Left lung (tissue), 4 donors: ENCODE measurements at regions not wholly inside any gene's neighbourhood (a gene's known extent, or its start where the extent isn't known, plus 50 kb on each side); places are given as distances from the start of the nearest gene placed in this dataset.

Experiments
- ATAC-seq: fragments of 200-7000 bp; cut with Tn5 transposase; one replicate; pipeline ENCODE4 v1.9.1; 2020; ENCODE audit warnings: moderate library complexity
- DNase-seq, 4 donors: peaks; one replicate each; pipeline ENCODE4 v3.0.0-alpha.2; 2013 to 2020
- H3K27ac ChIP-seq, 2 donors: fragments of 200-600 bp; sonication (generic) in 1 of 2; one replicate each; pipeline versions ENCODE4 v1.5.0 to v1.8.0; 2020 to 2021
- H3K27me3 ChIP-seq, 2 donors: fragments of 200-600 bp; sonication (generic) in 1 of 2; one replicate each; pipeline versions ENCODE4 v1.5.0 to v1.8.0; 2020 to 2021
- H3K36me3 ChIP-seq, 2 donors: fragments of 200-600 bp; sonication (generic) in 1 of 2; one replicate each; pipeline versions ENCODE4 v1.5.0 to v1.8.0; 2020 to 2021
- H3K4me1 ChIP-seq, 2 donors: fragments of 200-600 bp; one replicate each; pipeline ENCODE4 v1.8.0; 2021
- H3K4me3 ChIP-seq, 2 donors: fragments of 200-600 bp; sonication (generic) in 1 of 2; one replicate each; pipeline versions ENCODE4 v1.5.0 to v1.8.0; 2020 to 2021; ENCODE audit warnings: mild to moderate bottlenecking in 1 of 2
- H3K9me3 ChIP-seq, 2 donors: fragments of 200-600 bp; sonication (generic) in 1 of 2; one replicate each; pipeline versions ENCODE4 v1.5.0 to v1.8.0; 2020 to 2021
- intact Hi-C, 2 donors: fragments of 100-400 bp; cut with DNase I; formaldehyde crosslinking; loops; one replicate each; pipeline versions ENCODE4 v1.11.2 to v1.14.2; 2022
- TF ChIP-seq, protein P1 (sequence below), 2 donors: fragments of 200-600 bp; sonication (generic) in 1 of 2; IDR thresholded peaks; one replicate each; pipeline versions ENCODE4 v1.5.0 to v1.8.0; 2021; ENCODE audit warnings: antibody characterized with exemption in 2 of 2
- donor health status: DM: no; HTN: yes; CAD: no.
- donor health status: DM: no; HTN: no; CAD: no.

DNA sequence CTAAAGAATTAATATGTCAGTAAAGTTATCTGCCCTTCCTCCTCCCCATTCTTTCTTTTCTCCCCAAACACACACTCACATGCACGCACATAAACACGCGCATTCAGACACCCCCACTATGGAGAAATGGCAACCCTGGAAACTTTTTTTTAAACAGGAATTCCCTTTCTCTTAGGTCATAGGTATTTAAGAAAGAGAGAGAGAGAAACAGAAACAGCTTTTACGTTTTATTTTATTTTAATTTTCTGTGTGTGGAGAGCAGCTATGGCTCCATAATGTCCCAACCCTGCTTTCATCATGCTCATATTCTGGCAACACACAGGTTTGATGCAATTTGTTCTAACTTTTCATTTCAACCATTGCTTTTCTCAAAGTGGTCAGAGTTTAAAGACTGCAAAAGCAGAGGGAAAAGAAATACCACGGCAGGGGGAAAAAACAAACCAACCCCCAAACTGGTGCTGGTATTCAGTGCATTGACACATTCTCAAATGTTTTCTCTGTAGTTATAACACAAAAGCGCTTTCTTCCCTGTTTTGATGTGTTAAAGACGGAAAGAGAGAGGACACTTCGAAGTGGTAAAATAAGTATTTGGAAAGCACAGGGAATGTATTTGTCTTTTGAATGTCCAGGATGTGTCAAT lies 126.0 kb upstream of the TMEM161B start:
- Histone ChIP-seq H3K4me1 (no peaks in the 10 kb centered on the region), H3K36me3 (no peaks in the 10 kb centered on the region), H3K27me3 (no peaks in the 10 kb centered on the region), H3K9me3 (no peaks in the 10 kb centered on the region), H3K4me3 (no peak overlapping the region), H3K27ac (no peak overlapping the region)
- TF ChIP-seq, protein P1, sequence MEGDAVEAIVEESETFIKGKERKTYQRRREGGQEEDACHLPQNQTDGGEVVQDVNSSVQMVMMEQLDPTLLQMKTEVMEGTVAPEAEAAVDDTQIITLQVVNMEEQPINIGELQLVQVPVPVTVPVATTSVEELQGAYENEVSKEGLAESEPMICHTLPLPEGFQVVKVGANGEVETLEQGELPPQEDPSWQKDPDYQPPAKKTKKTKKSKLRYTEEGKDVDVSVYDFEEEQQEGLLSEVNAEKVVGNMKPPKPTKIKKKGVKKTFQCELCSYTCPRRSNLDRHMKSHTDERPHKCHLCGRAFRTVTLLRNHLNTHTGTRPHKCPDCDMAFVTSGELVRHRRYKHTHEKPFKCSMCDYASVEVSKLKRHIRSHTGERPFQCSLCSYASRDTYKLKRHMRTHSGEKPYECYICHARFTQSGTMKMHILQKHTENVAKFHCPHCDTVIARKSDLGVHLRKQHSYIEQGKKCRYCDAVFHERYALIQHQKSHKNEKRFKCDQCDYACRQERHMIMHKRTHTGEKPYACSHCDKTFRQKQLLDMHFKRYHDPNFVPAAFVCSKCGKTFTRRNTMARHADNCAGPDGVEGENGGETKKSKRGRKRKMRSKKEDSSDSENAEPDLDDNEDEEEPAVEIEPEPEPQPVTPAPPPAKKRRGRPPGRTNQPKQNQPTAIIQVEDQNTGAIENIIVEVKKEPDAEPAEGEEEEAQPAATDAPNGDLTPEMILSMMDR (IDR thresholded peaks at IDR 0.05) = no peak
- ATAC-seq (no peak), DNase-seq (no peak)
- intact Hi-C loops = no loop called here

DNA sequence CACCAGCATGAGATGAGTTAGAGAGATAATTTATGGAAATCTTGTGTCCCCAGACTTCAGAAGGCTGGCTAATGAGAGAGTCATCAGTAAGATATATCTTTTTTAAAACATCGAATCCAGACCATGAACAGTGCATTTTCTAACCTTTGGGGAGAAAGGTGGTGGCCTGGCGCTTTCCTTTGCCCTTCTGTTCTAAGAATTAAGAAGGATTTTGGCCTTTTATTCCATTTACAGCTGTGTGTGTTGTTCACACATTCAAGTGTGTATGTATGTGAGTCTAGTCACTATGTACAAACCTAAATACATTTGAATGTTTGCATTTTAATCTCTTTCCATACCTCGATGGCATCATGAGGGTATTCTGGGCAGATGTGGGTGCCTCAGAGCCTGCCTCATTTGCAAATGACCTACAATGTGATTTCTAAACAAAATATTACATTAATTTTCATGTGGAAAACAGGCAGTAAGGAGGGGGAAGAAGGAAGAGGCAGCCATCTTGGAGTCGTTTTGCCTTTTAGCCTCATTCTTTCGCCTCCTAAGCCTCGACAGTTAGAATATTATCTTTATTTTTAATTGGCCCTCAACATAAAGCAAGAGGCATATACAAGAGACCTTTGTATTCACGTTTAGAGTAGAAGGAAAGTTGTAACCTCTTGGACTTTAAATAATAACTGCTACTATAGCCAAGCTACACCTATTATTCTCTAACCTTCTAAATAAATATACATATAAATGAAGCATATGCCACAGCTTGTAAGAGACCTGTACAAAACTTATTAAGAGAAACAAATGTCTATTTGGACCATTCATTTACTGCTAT lies 125.3 kb upstream of the TMEM161B start:
- intact Hi-C loops = no loop called here
- Histone ChIP-seq H3K27me3 (no peaks in the 10 kb centered on the region), H3K4me3 (no peak overlapping the region), H3K36me3 (no peaks in the 10 kb centered on the region), H3K4me1 (no peaks in the 10 kb centered on the region), H3K9me3 (no peaks in the 10 kb centered on the region), H3K27ac (no peak overlapping the region)
- DNase-seq (no peak), ATAC-seq (no peak)
- TF ChIP-seq, protein P1 (IDR thresholded peaks at IDR 0.05) = no peak

DNA sequence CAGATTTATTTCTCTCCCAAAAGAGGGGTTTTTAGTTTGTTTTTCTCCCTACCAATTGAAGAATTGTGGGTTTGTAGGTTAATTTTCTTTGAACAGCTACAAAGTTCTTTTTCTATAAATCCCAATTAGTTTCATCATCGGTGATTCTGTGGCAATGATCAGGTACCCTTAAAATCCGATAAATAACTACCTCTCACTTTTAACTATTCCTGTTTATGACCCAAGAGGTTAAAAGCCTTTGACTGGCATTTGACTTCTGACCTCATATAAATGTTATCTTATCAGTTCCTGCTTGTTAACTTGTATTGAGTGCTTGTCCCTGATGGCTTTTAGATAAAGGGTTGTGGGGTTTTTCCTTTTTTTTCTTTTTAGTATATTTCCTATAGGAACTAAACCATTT lies 124.4 kb upstream of the TMEM161B start:
- Histone ChIP-seq H3K4me3 (no peak overlapping the region), H3K27me3 (no peaks in the 10 kb centered on the region), H3K4me1 (no peaks in the 10 kb centered on the region), H3K27ac (no peak overlapping the region), H3K36me3 (no peaks in the 10 kb centered on the region), H3K9me3 (no peaks in the 10 kb centered on the region)
- no peak for ATAC-seq
- intact Hi-C loops = no loop called here
- TF ChIP-seq, protein P1 (IDR thresholded peaks at IDR 0.05) = no peak
- DNase-seq = no peak

DNA sequence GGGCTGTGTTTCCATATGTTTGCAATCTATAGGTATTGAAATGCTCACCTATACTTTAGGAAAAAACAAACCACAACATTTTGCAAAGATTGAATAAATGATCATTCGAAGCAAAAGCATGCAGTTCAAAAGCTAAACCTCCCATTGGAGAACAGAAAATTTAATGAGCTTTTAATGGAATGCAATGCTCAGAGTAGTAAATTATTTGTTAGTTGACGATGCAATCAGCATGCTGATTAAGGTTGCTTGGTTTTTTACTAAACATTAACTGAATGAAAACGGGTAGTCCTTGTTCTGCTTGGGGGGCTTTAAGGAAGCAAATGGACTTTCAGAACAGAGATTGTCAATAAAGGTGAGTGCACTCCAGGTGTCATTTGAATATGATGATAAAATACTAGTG lies 123.3 kb upstream of the TMEM161B start:
- H3K36me3 ChIP-seq = no peaks in the 10 kb centered on the region
- DNase-seq (no peak), ATAC-seq (no peak)
- H3K9me3 ChIP-seq = no peaks in the 10 kb centered on the region
- H3K27ac ChIP-seq = no peak overlapping the region
- TF ChIP-seq, protein P1 (IDR thresholded peaks at IDR 0.05) = no peak
- H3K4me1 ChIP-seq = no peaks in the 10 kb centered on the region
- intact Hi-C loops = no loop called here
- no peaks in the 10 kb centered on the region for H3K27me3 ChIP-seq
- no peak overlapping the region for H3K4me3 ChIP-seq

DNA sequence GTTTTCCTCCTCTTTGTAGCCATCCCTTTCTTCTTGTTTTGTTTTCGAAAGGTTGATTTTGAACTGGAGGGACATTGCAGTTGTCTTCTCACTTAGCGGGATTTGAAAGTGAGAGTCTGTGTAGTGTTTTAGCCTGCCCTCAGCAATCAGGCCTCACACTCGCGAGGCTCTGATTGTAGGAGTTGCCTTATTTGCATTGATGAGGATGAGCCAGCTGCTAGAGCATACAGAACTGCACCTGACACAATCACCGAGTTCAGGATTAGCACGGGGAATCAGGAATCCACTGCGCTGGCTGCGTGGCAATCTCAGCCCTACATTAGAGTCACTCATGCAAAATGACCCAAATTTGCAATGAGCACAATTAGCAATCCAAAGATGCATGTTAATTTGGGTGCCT lies 122.5 kb upstream of the TMEM161B start:
- TF ChIP-seq, protein P1 (IDR thresholded peaks at IDR 0.05) = no peak
- no peaks in the 10 kb centered on the region for H3K36me3 ChIP-seq
- DNase-seq = no peak
- H3K9me3 ChIP-seq = no peaks in the 10 kb centered on the region
- H3K4me3 ChIP-seq = no peak overlapping the region
- H3K4me1 ChIP-seq = no peaks in the 10 kb centered on the region
- no peak for ATAC-seq
- H3K27me3 ChIP-seq = no peaks in the 10 kb centered on the region
- H3K27ac ChIP-seq = no peak overlapping the region
- intact Hi-C loops = no loop called here
